GM23248 (cell line): ENCODE measurements at regions not wholly inside any gene's neighbourhood (a gene's known extent, or its start where the extent isn't known, plus 50 kb on each side); places are given as distances from the start of the nearest gene placed in this dataset.

Source experiments
- DNase-seq: peaks from one replicate; pipeline ENCODE4 v3.0.0-alpha.2; 2015
- H2AFZ ChIP-seq: fragments of 200-600 bp; sonication (generic); 2 replicates; pipeline ENCODE4 v1.6.1; 2016; ENCODE audit warnings: antibody characterized with exemption
- H3F3A ChIP-seq: fragments of 200-600 bp; sonication (generic); 2 replicates; pipeline ENCODE4 v1.6.1; 2016; ENCODE audit warnings: mild to moderate bottlenecking, antibody characterized with exemption, mixed run types; ENCODE audit not compliant: insufficient read depth
- H3K27ac ChIP-seq: fragments of 200-600 bp; sonication (generic); 2 replicates; pipeline ENCODE4 v1.5.1; 2016; ENCODE audit warnings: mild to moderate bottlenecking
- H3K27me3 ChIP-seq: fragments of 200-600 bp; sonication (generic); replicated peaks from 2 replicates; pipeline ENCODE4 v1.6.1; 2016; ENCODE audit warnings: mild to moderate bottlenecking; ENCODE audit not compliant: insufficient read depth
- H3K36me3 ChIP-seq: fragments of 200-600 bp; sonication (generic); 2 replicates; pipeline ENCODE4 v1.6.1; 2016; ENCODE audit warnings: low read depth, mild to moderate bottlenecking
- H3K4me1 ChIP-seq: fragments of 200-600 bp; sonication (generic); 2 replicates; pipeline ENCODE4 v1.6.1; 2016; ENCODE audit warnings: mild to moderate bottlenecking; ENCODE audit not compliant: insufficient read depth
- H3K4me2 ChIP-seq: fragments of 200-600 bp; sonication (generic); one replicate; pipeline ENCODE4 v1.6.1; 2016; ENCODE audit warnings: mild to moderate bottlenecking; ENCODE audit not compliant: unreplicated experiment
- H3K4me3 ChIP-seq: fragments of 200-600 bp; sonication (generic); 2 replicates; pipeline ENCODE4 v1.5.1; 2016; ENCODE audit warnings: mild to moderate bottlenecking
- H3K79me2 ChIP-seq: fragments of 200-600 bp; sonication (generic); 2 replicates; pipeline ENCODE4 v1.6.1; 2016; ENCODE audit warnings: mild to moderate bottlenecking; ENCODE audit not compliant: insufficient read depth
- H3K9ac ChIP-seq: fragments of 200-600 bp; sonication (generic); 2 replicates; pipeline ENCODE4 v1.6.1; 2016; ENCODE audit warnings: mild to moderate bottlenecking
- H3K9me2 ChIP-seq: fragments of 200-600 bp; sonication (generic); 2 replicates; pipeline ENCODE4 v1.6.1; 2016; ENCODE audit warnings: mixed run types, mild to moderate bottlenecking, moderate library complexity; ENCODE audit not compliant: insufficient read depth
- H3K9me3 ChIP-seq: fragments of 200-600 bp; sonication (generic); one replicate; pipeline ENCODE4 v1.6.1; 2017; ENCODE audit warnings: low read depth
- H4K20me1 ChIP-seq: fragments of 200-600 bp; sonication (generic); 2 replicates; pipeline ENCODE4 v1.6.0; 2016; ENCODE audit not compliant: insufficient read depth
- EZH2 ChIP-seq: fragments of 200-600 bp; sonication (generic); IDR thresholded peaks from 2 replicates; pipeline ENCODE4 v1.6.1; 2018; ENCODE audit warnings: antibody characterized with exemption, mild to moderate bottlenecking; ENCODE audit not compliant: insufficient read depth, poor library complexity, severe bottlenecking
- EZH2phosphoT487 ChIP-seq: fragments of 200-600 bp; sonication (generic); IDR thresholded peaks from 2 replicates; pipeline ENCODE4 v1.6.1; 2018; ENCODE audit warnings: antibody characterized with exemption, moderate library complexity, mild to moderate bottlenecking, low read depth; ENCODE audit not compliant: insufficient read depth
- WGBS, 2 experiments: methylation state at CpG; one replicate each; pipeline ENCODE4 v1.1.6; 2015 to 2017; ENCODE audit warnings: low lambda C conversion rate in 2 of 2, low coverage in 1 of 2; ENCODE audit errors: missing lambda C conversion rate in 2 of 2; 5-methylcytosine and 5-hydroxymethylcytosine counted together
- in situ Hi-C: fragments of 300-500 bp; cut with MboI; formaldehyde crosslinking; loops from 2 replicates; pipeline ENCODE4 v1.15.0; 2020

DNA sequence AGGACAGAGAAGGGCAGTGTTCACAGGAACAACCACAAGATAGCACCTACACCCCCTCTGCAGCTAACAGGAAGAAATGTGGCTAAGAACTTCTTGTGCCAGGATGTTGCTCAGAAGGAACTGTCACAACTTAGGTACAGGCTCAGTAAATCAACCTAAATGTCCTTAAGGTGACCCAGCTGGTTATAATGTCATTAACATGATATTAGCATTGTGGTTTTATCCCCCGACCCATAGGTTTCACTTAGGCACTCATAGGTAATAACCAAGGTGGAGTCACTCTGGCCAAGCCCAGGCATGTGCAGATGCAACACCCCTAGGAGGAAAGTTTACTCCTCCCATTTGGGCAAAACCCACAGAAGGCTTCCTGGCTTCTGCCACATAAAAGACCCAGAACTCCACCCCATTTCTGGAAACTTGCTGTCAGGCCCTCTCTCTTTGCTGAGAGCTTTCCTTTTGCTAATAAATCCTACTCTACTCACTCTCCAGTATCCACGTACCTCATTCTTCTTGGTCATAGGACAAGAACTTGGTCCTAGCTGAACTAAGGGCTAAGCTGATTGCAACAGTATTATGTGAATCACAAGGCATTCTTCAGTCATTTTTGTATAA is 951.3 kb downstream of the SLITRK5 start:
- TF ChIP-seq EZH2 (no peak), EZH2phosphoT487 (no peak)
- no peak overlapping the region for H3K4me3 ChIP-seq
- H2AFZ ChIP-seq, result no peak overlapping the region
- no peak for DNase-seq
- H3K36me3 ChIP-seq, result no peaks in the 10 kb centered on the region
- no peaks in the 10 kb centered on the region for H3K79me2 ChIP-seq
- H3K9ac ChIP-seq, result no peak overlapping the region
- in situ Hi-C loops, result no loop called here
- H3K4me2 ChIP-seq, result no peak overlapping the region
- H3K9me3 ChIP-seq, result no peaks in the 10 kb centered on the region
- H3K27ac ChIP-seq, result no peak overlapping the region
- no peaks in the 10 kb centered on the region for H3K27me3 ChIP-seq
- 13 to 15% methylated on average over 2 of the region's 2 CpGs for WGBS, 2 experiments
- no peaks in the 10 kb centered on the region for H4K20me1 ChIP-seq
- no peaks in the 10 kb centered on the region for H3F3A ChIP-seq
- no peaks in the 10 kb centered on the region for H3K4me1 ChIP-seq
- H3K9me2 ChIP-seq, result no peaks in the 10 kb centered on the region

DNA sequence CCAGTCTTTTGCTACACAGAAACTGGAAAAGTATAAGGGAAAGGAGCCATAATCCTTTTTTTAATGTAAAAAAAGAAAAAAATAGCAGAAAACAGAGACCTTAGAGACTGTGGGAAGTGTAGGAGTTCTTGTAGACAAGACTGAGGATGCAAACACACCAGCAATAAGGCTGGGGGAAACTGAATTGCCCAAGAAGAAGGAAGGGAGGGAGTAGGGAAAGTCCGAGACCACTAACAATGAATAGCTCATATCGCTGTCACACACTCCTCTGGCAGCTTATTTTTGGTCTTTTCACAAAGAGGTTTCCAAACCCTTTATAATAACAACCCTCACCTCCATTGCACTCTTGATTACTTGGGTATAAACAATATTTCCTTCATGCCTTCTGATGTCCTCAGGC is 952.0 kb downstream of the SLITRK5 start:
- no peak overlapping the region for H3K27ac ChIP-seq
- in situ Hi-C loops, result no loop called here

DNA sequence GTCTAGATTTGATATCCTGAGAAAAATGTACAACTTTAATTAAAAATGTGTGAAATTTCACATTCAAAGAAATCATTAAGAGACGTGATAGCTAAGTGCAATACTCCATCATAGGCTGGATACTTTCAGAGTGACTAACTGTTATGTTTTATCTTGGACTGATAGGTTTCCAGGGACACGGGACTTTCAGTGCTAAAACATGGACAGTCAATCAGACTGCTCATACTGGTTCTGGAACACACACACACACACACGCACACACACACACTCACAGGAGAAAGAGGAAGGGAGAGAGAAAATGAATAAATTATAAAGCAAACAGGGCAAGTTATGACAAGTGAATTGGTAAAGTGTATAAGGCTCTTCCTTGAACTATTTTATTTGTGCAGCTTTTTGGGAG is 955.9 kb downstream of the SLITRK5 start:
- no peak overlapping the region for H2AFZ ChIP-seq
- H3K79me2 ChIP-seq, result no peaks in the 10 kb centered on the region
- no peak overlapping the region for H3K4me2 ChIP-seq
- H3K4me3 ChIP-seq, result no peak overlapping the region
- no peaks in the 10 kb centered on the region for H3K9me2 ChIP-seq
- TF ChIP-seq EZH2 (no peak), EZH2phosphoT487 (no peak)
- H3K27me3 ChIP-seq, result no peaks in the 10 kb centered on the region
- no peaks in the 10 kb centered on the region for H4K20me1 ChIP-seq
- H3K27ac ChIP-seq, result no peak overlapping the region
- 1 to 8% methylated on average over 3 of the region's 3 CpGs for WGBS, 2 experiments
- DNase-seq, result no peak
- no peaks in the 10 kb centered on the region for H3K36me3 ChIP-seq
- no peaks in the 10 kb centered on the region for H3K9me3 ChIP-seq
- H3K4me1 ChIP-seq, result no peaks in the 10 kb centered on the region
- in situ Hi-C loops, result no loop called here
- H3K9ac ChIP-seq, result no peak overlapping the region
- H3F3A ChIP-seq, result no peaks in the 10 kb centered on the region

More for the DNA sequence above, 952.0 kb downstream of the SLITRK5 start:
- H3K9me3 ChIP-seq, result no peaks in the 10 kb centered on the region
- 52 to 55% methylated on average over 2 of the region's 2 CpGs for WGBS, 2 experiments
- H3K9me2 ChIP-seq, result no peaks in the 10 kb centered on the region
- TF ChIP-seq EZH2phosphoT487 (no peak), EZH2 (no peak)
- H2AFZ ChIP-seq, result no peak overlapping the region
- H3K4me2 ChIP-seq, result no peak overlapping the region
- no peaks in the 10 kb centered on the region for H3F3A ChIP-seq
- no peaks in the 10 kb centered on the region for H3K36me3 ChIP-seq
- H3K27me3 ChIP-seq, result no peaks in the 10 kb centered on the region
- no peaks in the 10 kb centered on the region for H4K20me1 ChIP-seq
- DNase-seq, result no peak
- no peak overlapping the region for H3K9ac ChIP-seq
- H3K4me3 ChIP-seq, result no peak overlapping the region
- no peaks in the 10 kb centered on the region for H3K79me2 ChIP-seq
- no peaks in the 10 kb centered on the region for H3K4me1 ChIP-seq

DNA sequence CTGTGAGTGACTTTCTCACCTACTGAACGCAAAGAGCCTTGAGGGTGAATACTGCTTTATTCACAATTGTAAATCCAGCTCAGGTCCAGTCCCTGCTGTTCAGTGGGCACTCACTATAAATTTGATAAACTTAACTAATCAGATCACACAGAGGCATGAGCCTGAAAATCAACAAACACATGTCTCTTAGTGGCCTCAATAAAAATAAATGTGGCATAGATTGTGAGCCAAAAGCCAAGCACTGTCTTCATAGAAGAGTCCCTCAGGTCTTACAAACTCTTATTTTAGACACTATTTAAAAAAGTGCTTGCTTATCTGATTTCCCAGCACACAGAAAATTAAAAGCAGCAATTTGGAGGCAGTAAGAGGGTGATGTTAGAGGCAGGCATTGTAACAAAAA is 957.7 kb downstream of the SLITRK5 start:
- no peak overlapping the region for H3K9ac ChIP-seq
- WGBS, 2 experiments, result 36 to 41% methylated on average over 1 of the region's 1 CpG
- in situ Hi-C loops, result no loop called here
- H3K4me2 ChIP-seq, result no peak overlapping the region
- no peaks in the 10 kb centered on the region for H3K27me3 ChIP-seq
- H3F3A ChIP-seq, result no peaks in the 10 kb centered on the region
- no peak overlapping the region for H2AFZ ChIP-seq
- no peaks in the 10 kb centered on the region for H3K36me3 ChIP-seq
- H3K9me3 ChIP-seq, result no peaks in the 10 kb centered on the region
- TF ChIP-seq EZH2phosphoT487, result no peak
- no peak for TF ChIP-seq EZH2
- no peak overlapping the region for H3K4me3 ChIP-seq
- no peak overlapping the region for H3K27ac ChIP-seq
- no peaks in the 10 kb centered on the region for H3K9me2 ChIP-seq
- no peaks in the 10 kb centered on the region for H3K4me1 ChIP-seq
- H3K79me2 ChIP-seq, result no peaks in the 10 kb centered on the region
- DNase-seq, result no peak
- H4K20me1 ChIP-seq, result no peaks in the 10 kb centered on the region

DNA sequence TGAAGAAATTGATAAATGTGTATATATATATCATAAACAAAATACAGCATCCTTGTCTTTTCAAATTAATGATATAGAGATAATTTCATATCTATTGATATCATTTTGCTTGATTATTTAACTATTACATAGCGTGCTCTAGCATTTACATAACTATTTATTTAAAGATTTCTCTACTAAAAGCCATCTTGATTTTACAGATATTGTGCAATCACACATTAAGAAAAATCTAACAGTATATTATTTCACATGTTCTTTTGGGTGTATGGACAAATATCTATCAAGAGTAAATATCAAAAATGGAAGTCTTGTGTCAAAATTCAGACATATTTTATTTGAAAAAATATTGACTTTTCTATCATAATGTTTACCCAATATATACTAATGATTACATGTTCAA is 966.8 kb downstream of the SLITRK5 start:
- in situ Hi-C loops, result no loop called here
- no peak overlapping the region for H3K4me2 ChIP-seq
- DNase-seq, result no peak
- no peak overlapping the region for H2AFZ ChIP-seq
- no peaks in the 10 kb centered on the region for H3K36me3 ChIP-seq
- no peak overlapping the region for H3K9ac ChIP-seq
- H3K4me1 ChIP-seq, result no peaks in the 10 kb centered on the region
- TF ChIP-seq EZH2phosphoT487, result no peak
- TF ChIP-seq EZH2, result no peak
- 6 to 13% methylated on average over 1 of the region's 1 CpG for WGBS, 2 experiments
- H3K9me2 ChIP-seq, result no peaks in the 10 kb centered on the region
- no peaks in the 10 kb centered on the region for H3K27me3 ChIP-seq
- H3K79me2 ChIP-seq, result no peaks in the 10 kb centered on the region
- no peak overlapping the region for H3K27ac ChIP-seq
- no peaks in the 10 kb centered on the region for H4K20me1 ChIP-seq
- no peaks in the 10 kb centered on the region for H3K9me3 ChIP-seq
- H3K4me3 ChIP-seq, result no peak overlapping the region
- H3F3A ChIP-seq, result no peaks in the 10 kb centered on the region
